Lower leg skin (tissue), 3 donors: ENCODE measurements at regions not wholly inside any gene's neighbourhood (a gene's known extent, or its start where the extent isn't known, plus 50 kb on each side); places are given as distances from the start of the nearest gene placed in this dataset.

Experiments used
- POLR2A ChIP-seq, 2 donors: fragments of 450-650 bp; IDR thresholded peaks; one replicate each; pipeline ENCODE4 v1.6.1; 2016 to 2017; ENCODE audit warnings: antibody characterized with exemption in 2 of 2, mild to moderate bottlenecking in 1 of 2, moderate library complexity in 1 of 2
- TF ChIP-seq, protein P1 (sequence below), 3 donors: fragments of 450-650 bp; IDR thresholded peaks; one replicate each; pipeline ENCODE4 v1.5.1; 2016; ENCODE audit warnings: antibody characterized with exemption in 3 of 3, mild to moderate bottlenecking in 3 of 3, moderate library complexity in 2 of 3

DNA sequence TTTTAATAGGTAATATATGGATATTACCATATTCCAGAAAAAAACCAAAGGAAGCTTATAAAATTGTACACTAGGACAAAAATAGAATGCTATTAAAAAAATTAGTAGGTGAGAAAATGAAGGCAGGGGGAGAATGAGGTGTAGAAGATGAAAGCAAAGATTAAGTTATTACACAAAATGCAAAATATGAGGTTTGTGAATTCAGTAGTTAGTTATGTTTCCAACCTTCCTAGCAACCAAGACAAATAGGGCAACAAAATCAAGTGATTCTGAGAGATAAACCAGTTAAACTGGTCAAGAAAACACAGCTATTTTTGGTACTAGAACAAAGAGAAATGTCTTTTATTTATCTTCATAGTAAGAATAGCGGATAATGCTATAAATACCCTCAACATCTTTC is 300.0 kb upstream of the RASGEF1B start:
- TF ChIP-seq, protein P1, sequence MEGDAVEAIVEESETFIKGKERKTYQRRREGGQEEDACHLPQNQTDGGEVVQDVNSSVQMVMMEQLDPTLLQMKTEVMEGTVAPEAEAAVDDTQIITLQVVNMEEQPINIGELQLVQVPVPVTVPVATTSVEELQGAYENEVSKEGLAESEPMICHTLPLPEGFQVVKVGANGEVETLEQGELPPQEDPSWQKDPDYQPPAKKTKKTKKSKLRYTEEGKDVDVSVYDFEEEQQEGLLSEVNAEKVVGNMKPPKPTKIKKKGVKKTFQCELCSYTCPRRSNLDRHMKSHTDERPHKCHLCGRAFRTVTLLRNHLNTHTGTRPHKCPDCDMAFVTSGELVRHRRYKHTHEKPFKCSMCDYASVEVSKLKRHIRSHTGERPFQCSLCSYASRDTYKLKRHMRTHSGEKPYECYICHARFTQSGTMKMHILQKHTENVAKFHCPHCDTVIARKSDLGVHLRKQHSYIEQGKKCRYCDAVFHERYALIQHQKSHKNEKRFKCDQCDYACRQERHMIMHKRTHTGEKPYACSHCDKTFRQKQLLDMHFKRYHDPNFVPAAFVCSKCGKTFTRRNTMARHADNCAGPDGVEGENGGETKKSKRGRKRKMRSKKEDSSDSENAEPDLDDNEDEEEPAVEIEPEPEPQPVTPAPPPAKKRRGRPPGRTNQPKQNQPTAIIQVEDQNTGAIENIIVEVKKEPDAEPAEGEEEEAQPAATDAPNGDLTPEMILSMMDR (IDR thresholded peaks at IDR 0.05): no peak
- TF ChIP-seq POLR2A (IDR thresholded peaks at IDR 0.05): no peak
